ENCODE measurements at regions not wholly inside any gene's neighbourhood (a gene's known extent, or its start where the extent isn't known, plus 50 kb on each side); places are given as distances from the start of the nearest gene placed in this dataset.

GRCh38 chr4:33453436-33453835, 2733.3 kb downstream of the PCDH7 start:
- TF ChIP-seq, protein P1, sequence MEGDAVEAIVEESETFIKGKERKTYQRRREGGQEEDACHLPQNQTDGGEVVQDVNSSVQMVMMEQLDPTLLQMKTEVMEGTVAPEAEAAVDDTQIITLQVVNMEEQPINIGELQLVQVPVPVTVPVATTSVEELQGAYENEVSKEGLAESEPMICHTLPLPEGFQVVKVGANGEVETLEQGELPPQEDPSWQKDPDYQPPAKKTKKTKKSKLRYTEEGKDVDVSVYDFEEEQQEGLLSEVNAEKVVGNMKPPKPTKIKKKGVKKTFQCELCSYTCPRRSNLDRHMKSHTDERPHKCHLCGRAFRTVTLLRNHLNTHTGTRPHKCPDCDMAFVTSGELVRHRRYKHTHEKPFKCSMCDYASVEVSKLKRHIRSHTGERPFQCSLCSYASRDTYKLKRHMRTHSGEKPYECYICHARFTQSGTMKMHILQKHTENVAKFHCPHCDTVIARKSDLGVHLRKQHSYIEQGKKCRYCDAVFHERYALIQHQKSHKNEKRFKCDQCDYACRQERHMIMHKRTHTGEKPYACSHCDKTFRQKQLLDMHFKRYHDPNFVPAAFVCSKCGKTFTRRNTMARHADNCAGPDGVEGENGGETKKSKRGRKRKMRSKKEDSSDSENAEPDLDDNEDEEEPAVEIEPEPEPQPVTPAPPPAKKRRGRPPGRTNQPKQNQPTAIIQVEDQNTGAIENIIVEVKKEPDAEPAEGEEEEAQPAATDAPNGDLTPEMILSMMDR (IDR thresholded peaks at IDR 0.05): no peak
- no peak for TF ChIP-seq POLR2A (IDR thresholded peaks at IDR 0.05)
